ENCODE measurements at regions not wholly inside any gene's neighbourhood (a gene's known extent, or its start where the extent isn't known, plus 50 kb on each side); places are given as distances from the start of the nearest gene placed in this dataset.

DNA sequence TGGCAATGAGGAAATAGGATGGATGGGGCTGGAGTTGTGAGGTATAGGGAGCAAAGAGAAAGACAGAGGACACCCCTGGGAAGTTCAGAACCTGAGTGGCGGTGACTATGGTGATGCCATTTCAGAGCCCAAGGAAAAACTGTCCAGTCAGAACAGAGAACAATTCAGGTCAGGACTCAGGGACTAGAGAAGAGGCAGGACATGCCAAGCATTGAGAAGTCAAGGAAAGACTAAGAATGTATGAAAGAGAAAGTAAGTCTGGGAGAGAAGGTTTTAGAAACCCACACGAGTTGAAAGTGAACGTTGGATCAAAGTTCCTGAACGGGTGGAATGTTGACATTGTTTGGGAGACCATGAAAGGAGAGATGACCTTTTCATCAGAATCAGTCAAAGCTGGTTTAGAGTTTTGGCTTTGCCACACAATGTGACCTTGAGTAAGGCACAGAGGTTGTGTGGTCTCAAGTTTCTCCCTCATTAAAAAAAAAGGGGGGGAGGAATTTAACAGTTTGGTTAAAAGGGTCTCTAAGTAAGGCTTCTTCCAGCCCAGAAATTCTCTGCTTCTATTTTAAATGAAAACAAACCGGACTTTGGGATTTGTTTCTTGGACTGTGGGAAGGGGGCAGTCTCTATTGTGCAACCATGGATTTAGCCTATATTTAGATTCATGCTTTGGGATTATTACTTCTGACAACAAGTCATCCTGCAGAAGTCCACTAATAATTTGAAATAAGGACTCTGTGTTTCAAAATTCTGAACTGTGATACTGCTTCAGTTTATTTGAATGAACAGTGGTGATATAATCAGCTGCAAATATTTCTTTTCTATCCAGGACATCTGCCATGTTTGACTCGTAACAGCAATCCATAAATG lies 315.9 kb upstream of the TBL1XR1 start:
- H3K27me3 ChIP-seq = no peaks in the 10 kb centered on the region
- no peaks in the 10 kb centered on the region for H3K9me3 ChIP-seq
- in situ Hi-C loops (cut with MboI; ENCODE audit: low sequenced_read_pairs in 4 of 4) = no loop called here
- no peaks in the 10 kb centered on the region for H3K36me3 ChIP-seq
- TF ChIP-seq POLR2A (IDR thresholded peaks at IDR 0.05) = no peak
- TF ChIP-seq, protein P1, sequence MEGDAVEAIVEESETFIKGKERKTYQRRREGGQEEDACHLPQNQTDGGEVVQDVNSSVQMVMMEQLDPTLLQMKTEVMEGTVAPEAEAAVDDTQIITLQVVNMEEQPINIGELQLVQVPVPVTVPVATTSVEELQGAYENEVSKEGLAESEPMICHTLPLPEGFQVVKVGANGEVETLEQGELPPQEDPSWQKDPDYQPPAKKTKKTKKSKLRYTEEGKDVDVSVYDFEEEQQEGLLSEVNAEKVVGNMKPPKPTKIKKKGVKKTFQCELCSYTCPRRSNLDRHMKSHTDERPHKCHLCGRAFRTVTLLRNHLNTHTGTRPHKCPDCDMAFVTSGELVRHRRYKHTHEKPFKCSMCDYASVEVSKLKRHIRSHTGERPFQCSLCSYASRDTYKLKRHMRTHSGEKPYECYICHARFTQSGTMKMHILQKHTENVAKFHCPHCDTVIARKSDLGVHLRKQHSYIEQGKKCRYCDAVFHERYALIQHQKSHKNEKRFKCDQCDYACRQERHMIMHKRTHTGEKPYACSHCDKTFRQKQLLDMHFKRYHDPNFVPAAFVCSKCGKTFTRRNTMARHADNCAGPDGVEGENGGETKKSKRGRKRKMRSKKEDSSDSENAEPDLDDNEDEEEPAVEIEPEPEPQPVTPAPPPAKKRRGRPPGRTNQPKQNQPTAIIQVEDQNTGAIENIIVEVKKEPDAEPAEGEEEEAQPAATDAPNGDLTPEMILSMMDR (IDR thresholded peaks at IDR 0.05 in 4 of 5, conservative IDR thresholded peaks at IDR 0.05 in 1 of 5) = no peak
- peaks cover 50 to 52% of the 10 kb centered on the region in 2 donors for H3K4me1 ChIP-seq
- intact Hi-C loops (cut with DNase I; ENCODE audit: low total_unique reads) = loop anchor here (10.0 kb wide), 1 partner anchor 458 kb away; no protein-coding TSS in a partner anchor
- no peak for DNase-seq
- H3K4me3 ChIP-seq = no peak overlapping the region
- ATAC-seq = no peak
- peak overlapping the region in 2 of 4 donors; percentile 2 to 35 for H3K27ac ChIP-seq

DNA sequence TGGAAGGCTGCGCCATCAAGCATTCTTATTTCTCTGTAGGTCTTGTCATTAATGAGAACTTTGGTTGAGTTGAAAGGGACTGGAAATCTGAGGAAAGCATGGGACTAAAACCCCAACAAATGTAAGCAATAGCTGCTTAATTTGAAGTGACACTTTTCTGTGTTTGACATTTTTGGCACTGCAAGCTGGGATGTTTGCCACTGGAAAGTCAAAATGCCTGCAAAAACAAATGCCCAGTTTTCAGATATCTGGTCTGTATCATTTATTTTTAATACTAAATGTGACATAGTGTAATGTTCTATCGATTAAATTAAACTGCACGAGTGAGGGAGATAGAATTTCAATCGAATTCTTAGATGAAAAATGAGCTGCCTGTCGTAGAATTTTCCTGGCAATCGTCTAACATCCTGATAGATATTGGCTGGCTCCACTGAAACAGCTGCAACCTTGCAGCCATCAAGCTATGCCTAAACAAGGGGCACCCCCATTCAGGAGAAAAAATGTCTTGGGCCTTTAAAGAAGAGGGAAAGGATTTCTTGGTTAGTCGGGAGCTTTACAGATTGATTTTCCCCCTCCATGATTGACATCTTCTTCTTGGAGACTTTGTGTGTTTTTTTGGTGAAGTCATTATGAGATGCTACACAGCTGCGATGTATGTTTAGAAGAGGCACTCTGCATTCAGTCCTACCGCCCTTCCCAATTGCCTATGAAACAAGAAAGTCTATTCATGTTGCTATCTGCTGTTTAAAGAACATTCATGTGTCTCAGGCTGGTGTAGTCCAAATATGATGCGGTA lies 316.7 kb upstream of the TBL1XR1 start:
- no peak for DNase-seq
- no peak overlapping the region for H3K27ac ChIP-seq
- TF ChIP-seq, protein P1 (IDR thresholded peaks at IDR 0.05 in 4 of 5, conservative IDR thresholded peaks at IDR 0.05 in 1 of 5) = no peak
- no peak for TF ChIP-seq POLR2A (IDR thresholded peaks at IDR 0.05)
- no peak for ATAC-seq
- in situ Hi-C loops (cut with MboI; ENCODE audit: low sequenced_read_pairs in 4 of 4) = no loop called here
- H3K4me1 ChIP-seq = peaks cover 50 to 52% of the 10 kb centered on the region in 2 donors
- intact Hi-C loops (cut with DNase I; ENCODE audit: low total_unique reads) = loop anchor here (10.0 kb wide), 1 partner anchor 459 kb away; no protein-coding TSS in a partner anchor
- H3K27me3 ChIP-seq = no peaks in the 10 kb centered on the region
- no peak overlapping the region for H3K4me3 ChIP-seq
- no peaks in the 10 kb centered on the region for H3K36me3 ChIP-seq
- H3K9me3 ChIP-seq = no peaks in the 10 kb centered on the region

DNA sequence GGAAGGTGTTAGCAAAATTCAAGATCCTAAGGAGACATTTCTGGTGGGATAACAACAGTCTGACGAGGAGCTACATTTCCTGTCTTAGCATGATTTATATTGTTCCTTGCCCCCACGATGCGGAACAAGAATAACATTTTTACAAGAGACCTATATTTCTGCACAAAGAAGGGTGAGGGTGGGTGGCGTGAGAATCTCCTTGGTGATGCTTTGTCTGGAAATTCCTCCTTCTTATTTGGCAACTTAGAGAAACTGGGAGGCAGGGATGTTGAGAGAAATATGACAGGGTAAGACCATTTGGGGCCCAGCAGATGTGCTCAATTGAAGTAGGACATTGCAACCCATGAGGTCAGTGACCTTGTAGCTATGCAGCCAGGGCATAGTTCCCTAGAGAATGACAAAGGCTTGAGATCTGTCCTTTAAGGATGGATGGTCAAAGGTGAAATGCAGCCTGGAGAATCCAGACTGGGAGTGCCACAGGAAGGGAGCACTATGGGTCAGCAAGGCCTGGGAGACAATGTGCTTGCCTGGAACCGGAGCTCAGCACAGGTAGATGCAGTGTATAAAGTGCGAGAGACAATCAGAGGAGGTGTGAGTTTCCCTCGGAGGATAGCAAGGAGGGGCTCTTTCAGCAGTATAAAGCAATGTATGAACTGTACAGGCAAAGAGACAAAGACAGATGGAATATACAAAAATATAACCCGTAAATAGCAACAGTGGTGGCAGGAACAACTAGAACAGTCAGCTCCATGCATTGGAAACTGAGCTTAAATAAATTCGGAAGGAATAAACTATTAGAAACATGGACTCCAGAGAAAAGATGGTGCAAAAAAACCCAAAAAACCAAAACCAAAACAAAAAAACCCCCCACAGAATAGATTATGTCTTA lies 317.6 kb upstream of the TBL1XR1 start:
- Histone ChIP-seq H3K9me3 (no peaks in the 10 kb centered on the region), H3K4me3 (no peak overlapping the region), H3K36me3 (no peaks in the 10 kb centered on the region), H3K4me1 (peaks cover 50 to 52% of the 10 kb centered on the region in 2 donors), H3K27ac (peak overlapping the region in 1 of 4 donors; percentile 78), H3K27me3 (no peaks in the 10 kb centered on the region)
- ATAC-seq (no peak), DNase-seq (no peak)
- no peak for TF ChIP-seq POLR2A (IDR thresholded peaks at IDR 0.05)
- TF ChIP-seq, protein P1 (IDR thresholded peaks at IDR 0.05 in 4 of 5, conservative IDR thresholded peaks at IDR 0.05 in 1 of 5) = no peak
- in situ Hi-C loops (cut with MboI; ENCODE audit: low sequenced_read_pairs in 4 of 4) (no loop called here), intact Hi-C loops (cut with DNase I; ENCODE audit: low total_unique reads) (loop anchor here (5.0 to 10.0 kb wide), 2 partner anchors 262 to 460 kb away; no protein-coding TSS in a partner anchor)

DNA sequence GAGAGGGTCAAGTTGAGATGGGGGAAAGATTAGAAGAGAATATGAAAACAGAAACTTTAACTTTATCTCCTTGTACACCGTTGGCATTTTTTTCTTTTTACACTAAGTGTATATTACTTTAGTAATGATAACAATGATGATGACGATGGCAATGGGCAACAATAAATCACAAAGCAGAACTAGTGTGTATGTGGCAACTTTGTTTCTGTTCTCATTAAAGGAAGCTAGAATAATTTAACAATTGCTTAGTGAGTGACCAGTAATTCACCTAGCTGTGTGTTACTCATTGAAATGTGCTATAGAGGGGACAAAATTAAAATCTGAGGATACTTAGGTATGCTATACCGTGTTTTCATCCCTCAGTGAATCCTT lies 318.5 kb upstream of the TBL1XR1 start:
- peak overlapping the region in 3 of 4 donors; percentile 51 to 78 (median 52) for H3K27ac ChIP-seq
- H3K27me3 ChIP-seq = no peaks in the 10 kb centered on the region
- H3K36me3 ChIP-seq = no peaks in the 10 kb centered on the region
- no peak for TF ChIP-seq POLR2A (IDR thresholded peaks at IDR 0.05)
- TF ChIP-seq, protein P1 (IDR thresholded peaks at IDR 0.05 in 4 of 5, conservative IDR thresholded peaks at IDR 0.05 in 1 of 5) = no peak
- DNase-seq (no peak), ATAC-seq (no peak)
- H3K9me3 ChIP-seq = no peaks in the 10 kb centered on the region
- in situ Hi-C loops (cut with MboI; ENCODE audit: low sequenced_read_pairs in 4 of 4) = no loop called here
- intact Hi-C loops (cut with DNase I; ENCODE audit: low total_unique reads) = loop anchor here (5.0 to 10.0 kb wide), 2 partner anchors 262 to 461 kb away; no protein-coding TSS in a partner anchor
- no peak overlapping the region for H3K4me3 ChIP-seq
- peaks cover 45 to 47% of the 10 kb centered on the region in 2 donors for H3K4me1 ChIP-seq
